ENCODE measurements at regions not wholly inside any gene's neighbourhood (a gene's known extent, or its start where the extent isn't known, plus 50 kb on each side); places are given as distances from the start of the nearest gene placed in this dataset.

- TF ChIP-seq FOXM1 (IDR thresholded peaks at IDR 0.05; ENCODE audit: borderline replicate concordance, low read depth), result no peak
- TF ChIP-seq ZBTB7A (IDR thresholded peaks at IDR 0.05; ENCODE audit: low read depth), result no peak
- no peak for TF ChIP-seq NFIC (IDR thresholded peaks at IDR 0.05)
- no peak for TF ChIP-seq RAD21 (IDR thresholded peaks at IDR 0.05; ENCODE audit: low read depth)
- no peak for TF ChIP-seq YY1 (IDR thresholded peaks at IDR 0.05; ENCODE audit: low read depth)
- no peak for TF ChIP-seq TCF12 (IDR thresholded peaks at IDR 0.05; ENCODE audit: low read depth)
- no peak for TF ChIP-seq EP300 (IDR thresholded peaks at IDR 0.05; ENCODE audit: borderline replicate concordance)
- TF ChIP-seq CEBPB (IDR thresholded peaks at IDR 0.05), result no peak
- no peak for TF ChIP-seq REST (IDR thresholded peaks at IDR 0.05; ENCODE audit: low read depth)
- TF ChIP-seq MAX (IDR thresholded peaks at IDR 0.05), result no peak
- TF ChIP-seq TAF1 (IDR thresholded peaks at IDR 0.05; ENCODE audit: low read depth), result no peak
- TF ChIP-seq EGR1 (IDR thresholded peaks at IDR 0.05), result no peak
- TF ChIP-seq TEAD4 (IDR thresholded peaks at IDR 0.05), result no peak
These were observed 66.8 kb downstream of the TSPAN17 start for GRCh38 chr5:176714067-176714466.

Measured in Ishikawa (cell line).